Trophoblast cell (in vitro differentiated cells and primary cell): ENCODE measurements at regions not wholly inside any gene's neighbourhood (a gene's known extent, or its start where the extent isn't known, plus 50 kb on each side); places are given as distances from the start of the nearest gene placed in this dataset.
A peak's percentile ranks its signal among the peaks of the same experiment; 100 is the strongest.

Experiments used
- DNase-seq, 2 donors: peaks; one replicate each; pipeline ENCODE4 v3.0.0-alpha.2; 2016
- H2AFZ ChIP-seq: 2 replicates; pipeline ENCODE4 v1.6.1; 2013; ENCODE audit warnings: low read length, moderate library complexity, mild to moderate bottlenecking; ENCODE audit not compliant: insufficient read depth, poor library complexity
- H2AK5ac ChIP-seq: 2 replicates; pipeline ENCODE4 v1.6.1; 2013; ENCODE audit warnings: mild to moderate bottlenecking, low read length
- H2BK120ac ChIP-seq: 2 replicates; pipeline ENCODE4 v1.6.1; 2013; ENCODE audit warnings: low read length, mild to moderate bottlenecking, moderate library complexity; ENCODE audit not compliant: insufficient read depth, poor library complexity
- H2BK12ac ChIP-seq: 2 replicates; pipeline ENCODE4 v1.6.1; 2013; ENCODE audit warnings: mild to moderate bottlenecking, low read length, moderate library complexity
- H2BK5ac ChIP-seq: 2 replicates; pipeline ENCODE4 v1.6.1; 2013; ENCODE audit warnings: low read length, low read depth, moderate library complexity, mild to moderate bottlenecking; ENCODE audit not compliant: poor library complexity
- H3K14ac ChIP-seq: 2 replicates; pipeline ENCODE4 v1.6.1; 2013; ENCODE audit warnings: mild to moderate bottlenecking, low read length
- H3K18ac ChIP-seq: 2 replicates; pipeline ENCODE4 v1.6.1; 2013; ENCODE audit warnings: mild to moderate bottlenecking, low read length
- H3K23ac ChIP-seq: 2 replicates; pipeline ENCODE4 v1.6.1; 2013; ENCODE audit warnings: low read length
- H3K27ac ChIP-seq: 2 replicates; pipeline ENCODE4 v1.5.1; 2013; ENCODE audit warnings: low read depth, mild to moderate bottlenecking, inconsistent platforms, low read length, moderate library complexity
- H3K27me3 ChIP-seq: 2 replicates; pipeline ENCODE4 v1.6.1; 2013; ENCODE audit warnings: inconsistent platforms, mild to moderate bottlenecking, low read length, moderate library complexity; ENCODE audit not compliant: insufficient read depth
- H3K36me3 ChIP-seq, 2 experiments: 1 replicate in 1 of 2; 2 replicates in 1 of 2; pipeline ENCODE4 v1.6.1; 2013; ENCODE audit warnings: low read length in 2 of 2, mild to moderate bottlenecking in 2 of 2, moderate library complexity in 1 of 2; ENCODE audit not compliant: insufficient read depth in 2 of 2, control insufficient read depth in 1 of 2
- H3K4ac ChIP-seq: 2 replicates; pipeline ENCODE4 v1.6.1; 2013; ENCODE audit warnings: low read depth, mild to moderate bottlenecking, low read length, moderate library complexity
- H3K4me1 ChIP-seq, 2 experiments: 1 replicate in 1 of 2; 2 replicates in 1 of 2; pipeline ENCODE4 v1.6.1; 2013; ENCODE audit warnings: low read length in 2 of 2, mild to moderate bottlenecking in 2 of 2, moderate library complexity in 1 of 2; ENCODE audit not compliant: insufficient read depth in 2 of 2, control insufficient read depth in 1 of 2
- H3K4me2 ChIP-seq: 2 replicates; pipeline ENCODE4 v1.6.1; 2013; ENCODE audit warnings: inconsistent platforms, mild to moderate bottlenecking, low read length, moderate library complexity
- H3K4me3 ChIP-seq: 2 replicates; pipeline ENCODE4 v1.5.1; 2013; ENCODE audit warnings: mild to moderate bottlenecking, low read depth, low read length, inconsistent platforms
- H3K79me1 ChIP-seq: one replicate; pipeline ENCODE4 v1.6.1; 2013; ENCODE audit warnings: low read length
- H3K79me2 ChIP-seq: 2 replicates; pipeline ENCODE4 v1.6.1; 2013; ENCODE audit warnings: low read length, mild to moderate bottlenecking; ENCODE audit not compliant: control insufficient read depth, insufficient read depth, poor library complexity
- H3K9ac ChIP-seq: 2 replicates; pipeline ENCODE4 v1.6.1; 2013; ENCODE audit warnings: mild to moderate bottlenecking, low read length
- H3K9me3 ChIP-seq: 2 replicates; pipeline ENCODE4 v1.6.1; 2013; ENCODE audit warnings: low read depth, mild to moderate bottlenecking, control low read depth, inconsistent platforms, low read length; ENCODE audit not compliant: insufficient read depth
- H4K12ac ChIP-seq: 2 replicates; pipeline ENCODE4 v1.6.1; 2013; ENCODE audit warnings: low read depth, mild to moderate bottlenecking, low read length, moderate library complexity
- H4K8ac ChIP-seq: 2 replicates; pipeline ENCODE4 v1.6.1; 2013; ENCODE audit warnings: low read depth, mild to moderate bottlenecking, low read length, moderate library complexity
- H4K91ac ChIP-seq: one replicate; pipeline ENCODE4 v1.6.1; 2013; ENCODE audit warnings: low read depth, mild to moderate bottlenecking, low read length, moderate library complexity
- WGBS: extraction: QIAGEN DNeasy Blood & Tissue Kit; methylation state at CpG from one replicate; pipeline ENCODE4 v1.1.7; 2013; ENCODE audit warnings: missing lambda C conversion rate; ENCODE audit not compliant: insufficient read length, insufficient coverage; ENCODE audit errors: extremely low coverage; 5-methylcytosine and 5-hydroxymethylcytosine counted together

DNA sequence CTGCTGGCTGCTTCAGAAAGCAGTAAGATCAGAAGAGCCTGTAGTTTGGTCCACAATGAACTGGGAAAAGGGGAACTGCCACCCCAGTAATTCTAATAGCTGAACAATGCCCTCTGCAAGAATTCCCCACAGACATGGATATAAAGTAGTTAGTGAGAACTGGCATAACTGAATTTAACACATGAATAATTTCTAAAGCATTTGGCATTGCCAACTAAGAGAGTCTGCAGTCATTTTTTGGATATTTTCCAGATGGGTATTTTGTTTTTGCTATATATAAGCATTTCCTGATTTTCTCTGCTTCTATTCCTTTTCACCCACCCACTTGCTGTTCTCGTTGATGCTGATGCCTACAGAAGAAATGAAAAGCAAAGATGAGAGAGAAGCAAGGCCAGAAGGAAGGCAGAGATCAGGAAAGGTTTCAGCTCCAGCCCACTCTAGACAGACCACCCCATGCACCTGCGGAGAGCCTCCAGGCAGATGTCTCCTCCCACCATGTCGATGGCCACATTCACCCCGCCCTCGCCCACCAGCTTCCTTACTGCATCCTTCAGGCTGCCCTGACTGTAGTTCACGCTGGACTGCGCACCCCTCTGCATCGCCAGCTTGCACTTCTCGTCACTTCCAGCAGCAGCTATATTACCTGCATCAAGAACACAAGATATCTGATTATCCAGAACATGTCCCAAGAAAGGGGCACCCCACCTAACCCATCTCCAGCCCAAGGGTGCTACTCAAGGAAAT is 55.9 kb upstream of the SEC16B start:
- no peak overlapping the region for H3K4me2 ChIP-seq
- H3K4me1 ChIP-seq: no peaks in the 10 kb centered on the region
- no peak overlapping the region for H3K4ac ChIP-seq
- no peak overlapping the region for H4K91ac ChIP-seq
- H4K8ac ChIP-seq: no peak overlapping the region
- no peak overlapping the region for H3K27ac ChIP-seq
- no peak for DNase-seq
- no peak overlapping the region for H3K18ac ChIP-seq
- peak overlapping the region; percentile 39 for H4K12ac ChIP-seq
- H3K27me3 ChIP-seq: no peaks in the 10 kb centered on the region
- no peak overlapping the region for H3K14ac ChIP-seq
- no peaks in the 10 kb centered on the region for H3K79me2 ChIP-seq
- no peak overlapping the region for H2BK120ac ChIP-seq
- no peak overlapping the region for H2AK5ac ChIP-seq
- H3K9ac ChIP-seq: no peak overlapping the region
- H3K36me3 ChIP-seq: no peaks in the 10 kb centered on the region
- H3K23ac ChIP-seq: no peak overlapping the region
- no peak overlapping the region for H2BK12ac ChIP-seq
- no peak overlapping the region for H2AFZ ChIP-seq
- H3K4me3 ChIP-seq: no peak overlapping the region
- no peak overlapping the region for H2BK5ac ChIP-seq
- no CpG with 5 or more reads among the region's 9 CpGs for WGBS
- H3K79me1 ChIP-seq: no peaks in the 10 kb centered on the region
- peaks cover 1% of the 10 kb centered on the region for H3K9me3 ChIP-seq

DNA sequence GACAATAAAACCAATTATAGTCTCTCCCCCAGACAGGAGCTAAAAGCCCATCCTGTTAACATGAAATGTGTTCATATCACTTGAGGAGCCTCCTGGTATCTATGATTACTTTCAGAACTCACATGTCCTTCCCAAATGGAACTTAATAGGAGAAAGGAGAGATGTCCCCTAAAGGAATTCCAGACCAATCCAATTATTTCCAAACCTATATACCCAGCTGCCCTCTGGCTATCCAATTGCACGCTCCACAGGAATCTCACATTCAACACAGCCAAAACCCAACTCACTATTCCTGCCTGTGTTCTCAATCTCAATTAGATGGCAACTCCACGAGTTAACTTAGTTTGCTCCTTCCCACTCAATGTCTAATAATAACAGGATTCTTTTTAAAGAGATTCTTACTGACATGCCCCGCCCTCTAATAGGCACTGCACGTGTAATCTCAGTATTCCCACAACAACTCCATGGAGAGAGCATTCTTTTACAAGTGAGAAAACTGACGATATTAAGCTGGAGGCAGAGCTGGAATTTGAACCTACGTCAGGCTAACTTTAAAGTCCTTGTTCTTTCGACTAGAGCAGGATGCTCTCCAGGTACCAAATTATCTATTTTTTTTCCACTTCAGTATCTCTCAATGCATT is 59.1 kb upstream of the SEC16B start:
- H3K4me2 ChIP-seq: no peak overlapping the region
- H4K12ac ChIP-seq: no peak overlapping the region
- no peak overlapping the region for H3K18ac ChIP-seq
- no peak overlapping the region for H3K9ac ChIP-seq
- H3K27ac ChIP-seq: no peak overlapping the region
- H3K4me3 ChIP-seq: no peak overlapping the region
- H3K4me1 ChIP-seq: no peaks in the 10 kb centered on the region
- H2BK12ac ChIP-seq: no peak overlapping the region
- H2AK5ac ChIP-seq: no peak overlapping the region
- no peak overlapping the region for H4K8ac ChIP-seq
- WGBS: no CpG with 5 or more reads among the region's 7 CpGs
- H2BK5ac ChIP-seq: no peak overlapping the region
- H3K14ac ChIP-seq: no peak overlapping the region
- DNase-seq: no peak
- H3K79me2 ChIP-seq: no peaks in the 10 kb centered on the region
- no peaks in the 10 kb centered on the region for H3K79me1 ChIP-seq
- no peak overlapping the region for H3K4ac ChIP-seq
- peaks cover 1% of the 10 kb centered on the region for H3K9me3 ChIP-seq
- H2AFZ ChIP-seq: no peak overlapping the region
- H4K91ac ChIP-seq: no peak overlapping the region
- H3K23ac ChIP-seq: no peak overlapping the region
- no peaks in the 10 kb centered on the region for H3K36me3 ChIP-seq
- H3K27me3 ChIP-seq: no peaks in the 10 kb centered on the region
- no peak overlapping the region for H2BK120ac ChIP-seq

DNA sequence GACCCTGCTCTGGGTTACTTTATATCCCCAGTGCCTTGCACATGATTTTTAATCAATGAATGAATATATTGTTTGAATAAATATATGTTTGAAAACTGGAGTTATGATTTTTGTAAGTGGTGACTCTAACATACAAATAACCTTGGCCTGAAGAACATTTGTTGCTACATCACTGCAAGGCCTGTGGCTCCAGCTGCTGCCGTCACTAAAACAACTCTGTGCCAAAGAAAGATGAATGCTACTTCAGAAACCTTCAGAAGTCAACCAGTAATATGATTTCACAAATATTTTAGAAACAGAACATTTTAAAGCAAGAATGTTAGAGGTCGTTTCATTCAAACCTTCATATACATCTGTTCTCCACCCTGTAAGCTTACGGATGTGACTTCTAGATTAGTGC is 60.6 kb upstream of the SEC16B start:
- no peak overlapping the region for H3K18ac ChIP-seq
- H2AK5ac ChIP-seq: no peak overlapping the region
- H3K4me1 ChIP-seq: no peaks in the 10 kb centered on the region
- no peak overlapping the region for H4K12ac ChIP-seq
- H3K14ac ChIP-seq: no peak overlapping the region
- DNase-seq: no peak
- no peak overlapping the region for H3K27ac ChIP-seq
- H3K36me3 ChIP-seq: no peaks in the 10 kb centered on the region
- no peaks in the 10 kb centered on the region for H3K27me3 ChIP-seq
- no peak overlapping the region for H2BK12ac ChIP-seq
- no peak overlapping the region for H3K4me2 ChIP-seq
- no peak overlapping the region for H3K4me3 ChIP-seq
- WGBS: no CpG with 5 or more reads among the region's 3 CpGs
- H4K91ac ChIP-seq: no peak overlapping the region
- peaks cover 1% of the 10 kb centered on the region for H3K9me3 ChIP-seq
- H3K79me1 ChIP-seq: no peaks in the 10 kb centered on the region
- H3K23ac ChIP-seq: no peak overlapping the region
- no peak overlapping the region for H3K9ac ChIP-seq
- no peak overlapping the region for H2AFZ ChIP-seq
- H3K4ac ChIP-seq: no peak overlapping the region
- H3K79me2 ChIP-seq: no peaks in the 10 kb centered on the region
- H2BK5ac ChIP-seq: no peak overlapping the region
- H2BK120ac ChIP-seq: no peak overlapping the region
- no peak overlapping the region for H4K8ac ChIP-seq

DNA sequence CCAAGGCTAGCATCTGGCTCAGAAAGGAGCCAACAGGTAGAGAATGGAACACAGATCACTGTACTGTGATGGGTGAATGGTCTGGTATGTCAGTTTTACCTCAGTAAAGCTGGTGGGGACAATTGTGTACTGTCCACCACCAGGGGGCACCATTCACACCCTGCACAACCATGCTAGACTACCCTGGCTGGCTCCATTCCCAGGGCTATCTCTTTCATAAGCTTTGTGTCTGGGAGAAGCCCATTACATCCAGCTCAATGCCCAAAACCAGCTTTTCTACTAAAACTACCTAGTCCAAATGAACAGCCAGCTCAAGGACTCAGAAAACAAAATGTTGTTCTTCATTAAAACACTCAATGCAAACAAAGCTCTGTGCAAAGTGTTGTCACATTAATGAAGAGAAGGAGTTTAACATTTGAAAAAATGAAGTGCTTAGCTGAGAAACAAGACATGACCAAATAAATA is 62.0 kb upstream of the RASAL2 start:
- Histone ChIP-seq H3K23ac (no peak overlapping the region), H4K8ac (no peak overlapping the region), H3K27ac (no peak overlapping the region), H3K4me3 (no peak overlapping the region), H3K4me1 (peaks cover 0 to 3% of the 10 kb centered on the region in 2 experiments), H3K14ac (no peak overlapping the region), H3K79me1 (no peaks in the 10 kb centered on the region), H2AFZ (no peak overlapping the region), H3K4me2 (no peak overlapping the region), H4K12ac (no peak overlapping the region), H3K27me3 (no peaks in the 10 kb centered on the region), H4K91ac (no peak overlapping the region), H2BK5ac (no peak overlapping the region), H3K9ac (no peak overlapping the region), H3K9me3 (peaks cover 1% of the 10 kb centered on the region), H3K4ac (no peak overlapping the region), H2BK12ac (no peak overlapping the region), H3K36me3 (no peaks in the 10 kb centered on the region), H2AK5ac (no peak overlapping the region), H2BK120ac (no peak overlapping the region), H3K18ac (no peak overlapping the region), H3K79me2 (no peaks in the 10 kb centered on the region)
- DNase-seq: peak; percentile 75 to 88
